HG03045 (cell line): ENCODE measurements at regions not wholly inside any gene's neighbourhood (a gene's known extent, or its start where the extent isn't known, plus 50 kb on each side); places are given as distances from the start of the nearest gene placed in this dataset.
A peak's percentile ranks its signal among the peaks of the same experiment; 100 is the strongest.
"Not testable (repeated sequence)": the region's sequence is repeated elsewhere in the genome, so short reads cannot be mapped to it uniquely, and the experiment has no call there.

Source experiments
- ATAC-seq: cut with Tn5 transposase; IDR thresholded peaks from one replicate; pipeline ENCODE4 v1.9.1; 2021; ENCODE audit warnings: mild to moderate bottlenecking, moderate library complexity; ENCODE audit not compliant: unreplicated experiment

- peak; percentile 80 for ATAC-seq
Observed at GRCh38 chr4:72701987-72702819, 133.2 kb upstream of the ADAMTS3 start.

- ATAC-seq: no peak
Observed at GRCh38 chr4:72690771-72691170, 121.8 kb upstream of the ADAMTS3 start.

DNA sequence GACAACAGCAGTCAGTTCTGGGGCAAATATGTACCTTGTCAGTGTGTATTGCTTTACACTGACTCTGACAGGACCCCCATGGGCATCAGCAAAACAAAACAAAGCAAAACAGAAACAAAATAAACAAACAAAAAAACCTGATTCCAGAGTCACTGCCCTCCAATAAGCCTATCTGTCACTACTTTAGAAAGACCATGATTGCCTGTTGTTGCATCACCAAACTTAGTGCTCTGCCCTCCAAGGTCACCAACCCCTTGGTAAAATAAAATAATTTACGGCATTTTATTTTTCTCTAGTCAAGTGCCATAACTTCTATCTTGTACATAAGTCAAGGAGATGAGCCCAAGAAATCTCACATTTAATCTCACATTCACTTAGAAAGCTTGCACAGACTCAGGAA lies 120.9 kb upstream of the ADAMTS3 start:
- no peak for ATAC-seq

GRCh38 chr4:72686390-72686789 lies 117.4 kb upstream of the ADAMTS3 start:
- ATAC-seq: not testable (repeated sequence)

- ATAC-seq: no peak
Observed at GRCh38 chr4:72679666-72680065, 110.6 kb upstream of the ADAMTS3 start.

- no peak for ATAC-seq
Observed at GRCh38 chr4:72677886-72678285, 108.9 kb upstream of the ADAMTS3 start.

- ATAC-seq: no peak
Observed at GRCh38 chr4:72677265-72677664, 108.2 kb upstream of the ADAMTS3 start.

- no peak for ATAC-seq
Observed at GRCh38 chr4:72671980-72672379, 103.0 kb upstream of the ADAMTS3 start.

- ATAC-seq: no peak
Observed at GRCh38 chr4:72670521-72670920, 101.5 kb upstream of the ADAMTS3 start.

GRCh38 chr4:72666910-72667309 lies 97.9 kb upstream of the ADAMTS3 start:
- ATAC-seq: no peak

GRCh38 chr4:72665171-72665968 lies 96.3 kb upstream of the ADAMTS3 start:
- no peak for ATAC-seq

DNA sequence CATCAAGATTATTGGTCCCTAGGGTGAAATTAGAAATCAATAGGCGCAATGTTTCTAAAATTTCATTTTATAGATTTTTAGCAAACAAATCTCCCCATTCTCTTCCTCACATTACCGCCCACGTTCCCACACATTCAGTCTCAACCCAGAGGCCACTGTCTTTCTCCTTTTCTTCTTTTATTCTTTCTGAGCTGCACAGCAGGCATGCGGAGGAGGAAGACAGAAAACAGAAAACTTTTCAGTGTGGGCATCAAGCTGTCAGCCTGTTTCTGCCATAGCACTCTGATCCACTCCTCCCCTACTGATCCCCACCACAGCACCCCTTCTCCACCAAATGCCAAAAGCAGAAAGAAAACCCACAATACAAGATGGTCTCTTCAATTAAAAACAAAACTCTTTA lies 94.8 kb upstream of the ADAMTS3 start:
- no peak for ATAC-seq

GRCh38 chr4:72661830-72662229 lies 92.8 kb upstream of the ADAMTS3 start:
- ATAC-seq: no peak

GRCh38 chr4:72641611-72642010 lies 72.6 kb upstream of the ADAMTS3 start:
- ATAC-seq: no peak

DNA sequence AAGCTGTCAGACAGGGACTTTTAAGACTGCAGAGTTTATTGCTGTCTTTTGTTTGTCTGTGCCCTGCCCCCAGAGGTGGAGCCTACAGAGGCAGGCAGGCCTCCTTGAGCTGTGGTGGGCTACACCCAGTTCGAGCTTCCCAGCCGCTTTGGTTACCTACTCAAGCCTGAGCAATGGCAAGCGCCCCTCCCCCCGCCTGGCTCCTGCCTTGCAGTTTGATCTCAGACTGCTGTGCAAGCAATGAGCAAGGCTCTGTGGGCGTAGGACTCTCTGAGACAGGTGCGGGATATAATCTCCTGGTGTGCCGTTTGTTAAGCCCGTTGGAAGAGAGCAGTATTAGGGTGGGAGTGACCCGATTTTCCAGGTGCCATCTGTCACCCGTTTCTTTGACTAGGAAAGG lies 67.8 kb upstream of the ADAMTS3 start:
- not testable (repeated sequence) for ATAC-seq

DNA sequence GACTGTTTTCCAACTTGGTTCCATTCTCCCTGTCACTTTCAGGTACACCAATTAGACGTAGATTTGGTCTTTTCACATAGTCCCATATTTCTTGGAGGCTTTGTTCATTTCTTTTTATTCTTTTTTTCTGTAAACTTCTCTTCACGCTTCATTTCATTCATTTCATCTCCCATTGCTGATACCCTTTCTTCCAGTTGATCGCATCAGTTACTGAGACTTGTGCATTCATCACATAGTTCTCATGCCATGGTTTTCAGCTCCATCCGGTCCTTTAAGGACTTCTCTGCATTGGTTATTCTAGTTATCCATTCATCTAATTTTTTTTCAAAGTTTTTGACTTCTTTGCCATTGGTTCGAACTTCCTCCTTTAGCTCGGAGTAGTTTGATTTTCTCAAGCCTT lies 66.9 kb upstream of the ADAMTS3 start:
- ATAC-seq: not testable (repeated sequence)

DNA sequence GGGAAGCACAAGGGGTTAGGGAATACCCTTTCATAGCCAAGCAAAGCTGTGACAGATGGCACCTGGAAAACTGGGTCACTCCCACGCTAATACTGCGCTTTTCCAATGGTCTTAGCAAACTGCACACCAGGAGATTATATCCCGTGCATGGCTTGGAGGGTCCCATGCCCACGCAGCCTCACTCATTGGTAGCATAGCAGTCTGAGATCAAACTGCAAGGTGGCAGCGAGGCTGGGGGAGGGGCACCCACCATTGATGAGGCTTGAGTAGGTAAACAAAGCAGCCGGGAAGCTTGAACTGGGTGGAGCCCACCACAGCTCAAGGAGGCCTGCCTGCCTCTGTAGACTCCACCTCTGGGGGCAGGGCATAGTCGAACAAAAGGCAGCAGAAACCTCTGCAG lies 63.2 kb upstream of the ADAMTS3 start:
- not testable (repeated sequence) for ATAC-seq

DNA sequence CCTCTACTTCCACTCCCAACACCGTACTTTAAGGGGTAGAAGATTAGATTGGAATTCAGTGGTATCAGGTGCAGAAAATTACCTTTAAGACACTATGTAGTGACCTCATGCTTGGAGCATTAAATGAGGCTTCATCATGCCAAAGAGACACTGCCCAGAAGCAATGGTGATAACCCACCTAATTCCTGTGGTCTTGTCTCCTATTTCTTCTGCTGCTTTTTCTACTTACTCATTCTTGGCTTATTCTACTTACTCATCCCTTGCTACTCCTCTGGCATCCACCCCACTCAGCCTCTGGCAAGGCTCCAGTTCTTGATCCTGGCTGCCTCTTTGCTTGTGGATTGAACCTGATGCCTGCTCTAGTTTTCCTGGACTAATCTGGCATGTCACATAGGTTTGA lies 62.3 kb upstream of the ADAMTS3 start:
- ATAC-seq: no peak

- no peak for ATAC-seq
Observed at GRCh38 chr4:72629540-72629939, 60.5 kb upstream of the ADAMTS3 start.

GRCh38 chr4:72627723-72628122 lies 58.7 kb upstream of the ADAMTS3 start:
- no peak for ATAC-seq
